ENCODE measurements at regions not wholly inside any gene's neighbourhood (a gene's known extent, or its start where the extent isn't known, plus 50 kb on each side); places are given as distances from the start of the nearest gene placed in this dataset.

DNA sequence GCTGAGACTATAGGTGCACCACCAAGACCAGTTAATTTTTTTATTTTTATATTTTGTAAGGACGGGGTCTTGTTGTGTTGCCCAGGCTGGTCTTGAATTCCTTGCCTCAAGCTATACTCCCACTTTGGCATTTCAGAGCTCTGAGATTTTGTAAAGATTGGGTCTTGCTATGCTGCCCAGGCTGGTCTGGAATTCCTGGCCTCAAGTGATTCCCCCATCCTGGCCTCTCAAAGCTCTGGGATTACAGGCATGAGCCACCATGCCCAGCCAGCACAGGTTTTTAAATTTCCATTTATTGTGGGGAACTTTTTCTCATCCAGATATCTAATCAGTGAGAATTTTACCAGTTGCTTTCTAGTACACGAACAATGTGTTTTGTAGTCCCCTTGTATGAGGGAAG lies 156.1 kb upstream of the VLDLR start:
- DNase-seq, result no peak

- no peak for DNase-seq
These were observed 155.6 kb upstream of the VLDLR start for GRCh38 chr9:2465921-2466460.

- no peak for DNase-seq
These were observed 154.9 kb upstream of the VLDLR start for GRCh38 chr9:2466703-2467102.

DNA sequence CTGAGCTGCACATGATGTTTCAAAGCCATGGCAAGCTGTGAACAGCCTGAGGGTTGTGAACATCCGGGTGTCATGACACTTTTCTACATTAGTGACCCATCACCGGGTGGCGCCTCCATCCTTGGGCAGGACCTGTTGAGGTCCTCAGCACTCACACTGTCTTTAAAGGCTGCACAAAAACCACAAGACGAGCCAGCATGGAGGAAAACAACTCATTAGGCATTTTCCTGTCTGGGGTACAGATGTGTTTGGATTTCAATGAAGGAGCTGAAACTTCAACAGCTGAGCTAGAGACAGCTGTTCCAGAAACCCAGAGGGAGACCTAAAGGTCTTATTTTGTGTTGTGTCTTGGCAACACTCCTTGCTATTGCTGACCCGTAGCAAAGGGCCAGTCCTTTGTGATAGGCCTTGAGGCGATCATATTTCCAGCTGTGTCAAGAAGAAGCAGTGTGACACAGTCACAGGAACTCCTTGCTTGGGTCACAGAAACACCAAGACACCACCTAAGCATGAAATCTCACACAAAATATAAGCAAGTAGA lies 151.8 kb upstream of the VLDLR start:
- DNase-seq, result peak; percentile 3

GRCh38 chr9:2473681-2474080 lies 147.9 kb upstream of the VLDLR start:
- DNase-seq, result no peak

- DNase-seq, result no peak
These were observed 143.8 kb upstream of the VLDLR start for GRCh38 chr9:2477755-2478154.

DNA sequence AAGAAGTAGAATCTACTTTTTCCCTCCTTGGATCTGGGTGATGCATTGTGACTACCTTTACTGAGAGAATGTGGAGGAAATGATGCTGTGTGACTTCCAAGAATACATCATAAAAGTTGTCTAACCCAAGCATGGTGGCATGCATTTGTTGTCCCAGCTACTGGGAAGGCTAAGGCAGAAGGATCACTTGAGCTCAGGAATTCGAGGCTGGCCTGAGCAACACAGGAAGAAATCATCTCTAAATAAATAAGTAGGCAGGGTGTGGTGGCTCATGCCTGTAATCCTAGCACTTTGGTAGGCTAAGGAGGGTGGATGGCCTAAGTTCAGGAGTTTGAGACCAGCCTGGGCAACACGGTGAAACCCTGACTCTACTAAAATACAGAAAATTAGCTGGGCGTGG lies 143.2 kb upstream of the VLDLR start:
- DNase-seq, result no peak

GRCh38 chr9:2479056-2479565 lies 142.5 kb upstream of the VLDLR start:
- no peak for DNase-seq

DNA sequence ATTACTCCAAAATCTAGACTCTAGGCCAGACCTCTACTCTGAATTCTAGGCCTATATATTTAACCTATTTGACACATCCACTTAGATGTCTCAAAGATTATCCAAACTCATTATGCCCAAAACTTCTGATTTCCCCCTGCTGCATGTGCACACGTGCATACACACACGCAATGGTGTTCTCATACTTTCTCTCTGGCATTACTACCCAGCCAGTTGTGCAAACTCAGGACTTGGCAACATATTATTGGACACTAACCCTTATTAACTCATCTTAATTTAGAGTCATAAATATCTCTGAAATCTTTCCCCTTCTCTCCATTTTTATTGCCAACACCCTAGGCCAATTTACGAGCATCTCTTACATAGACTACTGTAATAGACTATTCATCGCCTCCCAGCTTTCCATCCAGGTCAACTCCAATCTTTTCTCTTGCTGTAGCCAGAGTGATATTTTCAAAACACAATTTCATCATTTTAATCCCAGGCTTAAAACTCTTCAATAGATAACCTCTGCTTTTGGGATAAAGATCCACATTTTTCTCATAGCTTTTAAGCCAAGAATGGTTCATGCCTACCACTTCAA lies 141.2 kb upstream of the VLDLR start:
- no peak for DNase-seq

DNA sequence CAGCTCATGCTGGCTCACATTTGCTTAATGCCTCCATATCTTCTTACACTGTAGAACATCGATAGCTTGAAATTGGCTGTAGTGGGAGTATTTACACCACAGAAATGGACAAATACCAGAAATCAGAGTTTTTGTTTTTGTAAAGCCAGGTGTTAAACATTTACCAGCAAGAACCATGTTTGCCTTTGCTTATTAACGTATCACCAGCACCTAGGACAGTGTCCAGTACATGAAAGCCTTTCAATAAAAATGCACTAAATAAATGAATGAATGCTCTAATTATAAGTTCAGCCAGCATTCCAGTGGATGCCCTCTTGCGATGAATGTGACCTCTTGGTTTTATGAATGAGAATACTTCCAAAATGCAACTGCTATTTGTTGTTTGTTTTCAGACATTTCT lies 140.4 kb upstream of the VLDLR start:
- no peak for DNase-seq

GRCh38 chr9:2486988-2487387 lies 134.6 kb upstream of the VLDLR start:
- no peak for DNase-seq

GRCh38 chr9:2489838-2490314 lies 131.7 kb upstream of the VLDLR start:
- no peak for DNase-seq

GRCh38 chr9:2492161-2492560 lies 129.4 kb upstream of the VLDLR start:
- DNase-seq, result no peak

DNA sequence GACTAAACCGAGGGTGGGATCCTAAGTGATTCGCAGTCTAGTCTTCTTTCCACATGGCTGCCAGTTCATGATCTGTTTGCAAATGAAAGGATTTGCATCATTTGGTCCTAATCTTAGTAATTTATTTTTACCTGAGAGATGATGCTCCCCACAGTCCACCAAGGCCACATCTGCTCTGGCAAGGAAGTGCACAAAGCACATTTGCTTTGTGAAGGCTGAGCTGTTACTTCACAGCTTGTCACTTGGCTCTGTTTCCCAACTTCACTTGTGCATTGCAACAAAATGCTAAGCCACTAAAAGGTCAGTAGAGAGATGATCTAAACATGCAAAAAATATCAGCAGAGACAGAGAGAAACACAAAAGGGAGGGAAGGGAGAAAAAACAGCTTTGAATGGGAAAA lies 128.5 kb upstream of the VLDLR start:
- DNase-seq, result no peak

GRCh38 chr9:2493529-2493928 lies 128.1 kb upstream of the VLDLR start:
- no peak for DNase-seq

DNA sequence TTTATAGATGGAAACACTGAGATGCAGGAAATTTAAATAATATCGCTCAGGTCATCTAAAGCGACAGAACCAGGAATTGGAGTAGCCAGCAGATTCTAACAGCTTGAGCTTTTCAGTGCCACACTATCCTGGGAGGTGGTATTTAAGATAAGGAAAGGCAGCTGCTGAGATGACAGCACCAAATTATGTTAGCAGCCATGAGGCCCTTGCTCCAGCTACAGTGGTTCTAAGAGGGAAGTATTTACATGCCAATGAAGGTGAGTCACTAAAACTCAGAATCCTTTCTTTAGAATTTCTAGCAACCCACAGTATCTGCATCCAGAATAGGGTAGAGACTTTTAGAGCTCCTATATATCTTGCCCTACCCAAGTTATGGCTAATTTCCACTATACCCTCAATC lies 127.0 kb upstream of the VLDLR start:
- DNase-seq, result no peak

DNA sequence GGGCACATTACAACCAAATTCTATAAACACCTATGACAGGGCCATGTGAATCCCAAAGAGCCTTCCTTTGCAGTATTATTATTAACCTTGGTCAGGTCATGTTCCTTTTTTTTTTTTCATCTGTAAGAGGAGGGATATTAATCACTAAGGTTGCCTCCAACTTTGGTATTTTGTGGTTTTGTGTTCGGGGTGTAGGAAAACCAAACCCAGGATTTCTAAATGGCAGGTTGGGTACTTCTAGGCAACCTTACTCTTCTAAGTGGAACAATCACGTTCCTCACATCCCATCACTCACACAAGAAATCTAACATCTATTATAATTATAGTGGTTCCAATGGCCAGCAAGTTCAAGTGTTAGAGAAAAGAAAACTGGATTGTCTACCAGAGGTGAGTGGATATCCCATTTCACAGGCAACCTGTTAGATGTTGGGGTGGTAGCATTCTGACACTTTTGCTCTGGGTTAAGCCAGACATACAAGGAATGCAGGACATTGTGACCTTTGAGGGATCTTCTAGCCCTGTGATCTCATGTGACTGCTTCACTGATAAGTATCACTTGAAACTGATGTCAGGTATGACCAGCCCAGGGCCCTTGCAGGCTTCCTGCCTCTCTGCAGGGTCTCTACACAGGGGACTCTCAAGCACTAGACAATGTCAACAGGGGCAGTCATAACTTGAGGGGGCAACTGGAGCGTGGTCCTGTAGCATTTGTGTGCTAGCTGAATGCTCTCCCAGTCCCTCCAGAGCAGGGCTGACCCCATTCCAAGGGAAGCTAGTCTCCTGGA lies 126.2 kb upstream of the VLDLR start:
- no peak for DNase-seq

DNA sequence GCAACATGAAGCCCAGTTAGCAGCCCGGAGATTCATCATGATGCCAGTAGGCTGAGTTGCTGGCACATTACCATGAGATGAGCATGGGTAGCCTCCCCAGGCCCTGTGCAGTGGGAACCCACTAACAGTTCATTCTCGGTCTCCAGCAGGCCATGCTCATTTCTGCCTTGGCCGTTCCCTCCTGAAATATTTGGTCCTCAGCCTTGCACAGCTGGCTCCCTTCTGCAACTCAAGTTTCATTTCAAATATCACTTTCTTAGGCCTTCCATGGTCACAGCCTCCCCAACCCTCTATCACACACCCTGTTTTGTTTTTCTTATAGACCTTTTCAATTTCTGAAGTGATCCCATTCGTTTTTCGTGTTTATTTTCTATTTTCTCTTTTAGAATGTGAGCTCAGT lies 125.4 kb upstream of the VLDLR start:
- DNase-seq, result no peak

DNA sequence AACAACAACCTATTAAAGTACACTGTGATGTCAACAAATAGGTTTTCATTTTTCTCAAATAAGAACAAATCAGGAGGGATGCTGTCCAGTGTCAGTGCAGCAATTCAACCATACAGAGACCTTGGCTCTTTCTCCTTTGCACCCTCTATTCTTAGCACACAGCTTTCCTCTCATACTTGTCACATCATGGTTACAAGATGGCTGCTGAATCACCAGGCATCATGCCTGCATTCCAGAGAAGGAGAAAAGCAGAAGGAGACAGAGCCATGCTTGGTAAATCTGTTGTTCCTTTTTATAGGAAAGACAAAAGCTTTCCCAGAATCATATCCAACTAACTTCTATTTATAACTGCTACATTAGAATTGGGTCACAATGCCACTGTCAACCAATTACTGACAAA lies 124.7 kb upstream of the VLDLR start:
- DNase-seq, result no peak

DNA sequence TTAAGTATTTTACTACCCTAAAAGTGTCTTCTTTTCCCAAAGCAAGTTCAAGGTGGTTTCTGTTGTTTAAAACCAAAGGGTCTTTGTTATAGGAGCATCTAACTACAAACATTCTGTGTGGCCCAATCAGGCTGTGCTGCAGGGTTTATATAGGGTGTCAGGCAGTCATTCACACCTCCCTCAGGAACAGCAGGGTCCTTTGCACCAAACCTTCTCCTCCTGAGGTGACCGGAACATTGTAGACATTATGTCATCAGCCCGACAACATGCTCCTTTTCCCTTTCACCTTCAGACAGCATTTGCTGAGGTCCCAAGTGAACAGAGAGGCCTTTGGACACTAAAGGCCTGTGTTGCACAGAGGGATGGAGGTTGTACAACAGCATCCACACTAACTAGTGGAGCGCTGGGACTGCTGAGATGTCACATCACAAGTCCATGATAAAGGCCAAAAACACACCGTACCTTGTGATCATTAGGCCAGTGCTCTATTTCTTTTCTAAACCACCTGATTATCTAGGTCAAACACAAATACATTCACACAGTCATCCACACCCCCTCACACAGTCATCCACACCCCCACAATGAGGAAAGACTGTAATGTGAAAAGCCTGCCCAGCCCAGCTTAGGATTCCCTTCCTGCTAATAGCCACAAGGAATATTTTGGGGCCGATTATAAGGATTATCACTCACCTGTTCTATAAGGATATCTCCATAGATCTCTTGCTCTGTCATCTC lies 123.8 kb upstream of the VLDLR start:
- DNase-seq, result no peak

GRCh38 chr9:2502210-2502609 lies 119.4 kb upstream of the VLDLR start:
- DNase-seq, result no peak

GRCh38 chr9:2502760-2503159 lies 118.8 kb upstream of the VLDLR start:
- no peak for DNase-seq

DNA sequence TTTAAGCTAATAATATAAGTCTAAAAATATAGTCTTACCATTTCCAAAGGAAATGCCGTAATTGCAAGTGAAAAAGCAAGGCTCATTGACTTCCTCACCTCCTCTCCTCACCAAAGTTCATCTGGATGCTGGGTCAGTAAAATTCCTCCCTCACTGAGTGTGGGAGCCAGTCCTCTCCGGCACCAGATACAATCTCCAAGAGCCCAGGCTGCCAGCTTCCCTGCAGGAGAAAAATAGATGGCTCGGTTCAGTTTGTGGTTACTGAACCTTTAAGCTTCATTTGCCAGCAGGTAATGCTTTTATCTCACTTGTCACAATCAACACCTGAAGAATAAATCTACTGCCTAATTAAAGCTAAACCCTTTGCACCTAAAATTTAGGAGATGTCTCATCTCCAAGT lies 115.3 kb upstream of the VLDLR start:
- DNase-seq, result no peak

Data from NCI-H1105 (cell line).